Umbilical cord (tissue), 1 donor: ENCODE measurements at regions not wholly inside any gene's neighbourhood (a gene's known extent, or its start where the extent isn't known, plus 50 kb on each side); places are given as distances from the start of the nearest gene placed in this dataset.
"Not testable (repeated sequence)": the region's sequence is repeated elsewhere in the genome, so short reads cannot be mapped to it uniquely, and the experiment has no call there.

ENCODE experiments used
- DNase-seq: peaks from one replicate; pipeline ENCODE4 v3.0.0-alpha.2; 2015; ENCODE audit warnings: low spot score

DNA sequence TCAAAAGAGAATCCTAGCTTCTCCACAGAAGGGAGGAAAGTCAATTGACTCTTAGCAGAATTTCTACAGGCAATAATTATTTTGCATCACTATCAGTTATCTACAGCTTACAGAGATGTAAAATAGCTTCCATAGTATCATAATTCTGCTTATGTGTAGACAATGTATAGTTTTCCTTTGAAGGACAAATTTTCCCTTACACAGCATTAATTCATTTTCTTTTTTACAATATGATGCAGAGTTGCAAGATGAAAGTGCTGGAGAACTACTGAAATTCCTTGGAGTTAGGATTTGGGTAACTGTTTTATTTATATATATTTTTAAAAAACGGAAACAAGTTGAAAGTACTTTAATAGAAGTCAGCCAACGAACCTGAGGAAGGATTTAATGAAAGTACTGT lies 111.0 kb upstream of the CPHXL start:
- no peak for DNase-seq

DNA sequence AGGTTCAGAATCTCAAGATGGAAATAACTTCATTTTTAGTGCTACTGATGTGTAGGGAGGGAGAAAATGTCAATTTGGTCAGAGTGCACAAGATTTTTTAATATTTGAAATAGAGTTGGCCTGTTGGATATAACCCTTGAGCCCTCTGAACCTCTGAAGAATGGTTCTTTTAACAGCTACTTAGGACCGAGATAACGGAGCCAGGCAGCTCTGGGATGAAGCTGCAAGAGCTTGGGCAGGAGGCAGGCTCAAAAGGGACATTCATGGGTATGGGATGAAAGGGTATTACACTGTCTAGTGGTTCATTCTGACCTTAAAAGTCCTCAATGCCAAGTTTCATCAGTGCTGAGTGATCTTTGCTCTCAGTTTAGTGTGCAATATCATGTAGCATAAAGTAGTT lies 111.4 kb upstream of the CPHXL start:
- DNase-seq: no peak

DNA sequence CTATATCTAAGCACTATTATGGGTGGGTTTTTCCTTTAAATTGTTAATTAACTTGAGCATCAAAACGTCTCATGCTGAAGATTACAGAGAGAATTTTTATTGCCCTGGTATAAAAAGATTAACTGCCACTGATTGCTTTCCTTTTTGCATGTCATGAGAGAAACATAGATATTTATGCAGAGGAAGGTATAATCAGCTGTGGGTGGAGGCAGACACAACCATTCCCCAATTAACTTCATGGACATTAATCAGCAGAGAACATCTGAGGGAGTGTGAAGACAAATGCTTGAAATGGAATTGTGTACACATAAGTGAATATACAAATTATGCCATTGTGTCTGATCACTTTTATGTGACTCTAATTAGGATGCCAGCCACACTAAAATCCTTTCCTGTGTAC lies 115.2 kb upstream of the CPHXL start:
- DNase-seq: no peak

DNA sequence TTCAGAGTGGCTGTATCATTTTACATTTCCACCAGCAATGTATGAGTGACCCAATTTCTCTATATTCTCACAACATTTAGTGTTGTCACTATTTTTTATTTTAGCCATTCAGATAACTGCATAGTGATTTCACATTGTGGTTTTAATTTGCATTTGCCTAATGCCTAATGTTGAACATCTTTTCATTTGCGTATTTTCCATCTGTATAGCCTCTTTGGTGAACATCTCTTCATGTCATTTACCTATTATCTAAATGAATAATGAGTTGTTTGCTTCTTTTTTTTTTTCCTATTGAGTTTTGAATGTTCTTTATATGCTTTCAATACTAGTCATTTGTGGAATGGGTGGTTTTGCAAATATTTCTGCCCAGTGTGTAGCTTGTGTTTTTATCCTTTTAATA lies 120.9 kb upstream of the CPHXL start:
- DNase-seq: no peak

DNA sequence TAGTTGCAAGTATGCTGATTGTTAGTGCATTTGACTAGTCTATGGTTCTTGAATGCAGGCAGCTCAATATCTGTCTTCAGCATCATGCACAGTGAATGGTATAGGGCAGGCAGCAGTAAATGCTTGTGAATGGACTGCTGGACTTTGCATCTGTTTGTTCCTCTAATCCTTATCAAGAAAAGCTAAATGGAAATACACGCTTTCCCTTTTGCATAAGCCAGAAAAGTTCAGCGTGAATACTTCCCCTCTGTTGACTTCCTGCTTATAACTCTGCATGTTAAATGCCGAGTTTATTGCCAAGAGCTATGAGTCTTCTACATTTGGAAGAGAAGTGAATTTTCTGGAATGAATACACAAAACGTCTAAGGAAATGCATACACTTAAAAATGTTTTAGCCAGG lies 127.9 kb upstream of the CPHXL start:
- peak; percentile 20 for DNase-seq

DNA sequence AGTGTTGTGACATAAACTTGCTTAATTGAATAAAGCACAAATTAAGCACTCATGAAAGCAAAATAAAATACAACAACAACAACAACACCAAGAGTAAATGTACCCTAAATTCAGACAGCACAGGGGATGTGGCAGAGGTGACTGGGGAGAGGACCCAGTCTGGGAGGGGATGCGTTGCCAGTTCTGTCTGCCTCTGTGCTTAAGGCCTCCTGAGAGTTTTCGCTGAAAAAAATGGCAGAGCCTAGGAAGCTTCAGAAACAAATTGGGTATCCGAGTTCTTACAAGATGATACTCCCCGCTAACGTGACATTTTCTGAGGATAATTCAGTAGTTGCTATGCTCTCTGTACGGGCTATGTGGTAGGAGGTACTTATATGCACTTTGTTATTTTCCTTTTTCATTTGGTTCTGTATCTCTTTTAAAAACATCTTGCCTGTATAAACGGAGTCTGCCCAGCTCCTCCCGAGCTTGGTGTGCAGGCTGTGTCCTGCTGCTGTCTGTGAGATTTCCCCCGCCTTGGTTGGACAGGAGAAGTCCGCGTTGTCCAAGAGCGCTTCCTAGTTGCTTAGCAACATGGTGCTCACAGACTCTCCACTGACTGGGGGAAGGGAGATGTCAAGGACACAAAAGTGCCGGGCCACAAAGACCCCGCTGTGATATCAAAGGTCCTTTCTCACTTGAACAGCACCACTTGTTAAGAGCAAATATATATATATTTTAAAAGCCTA lies 134.2 kb upstream of the CPHXL start:
- DNase-seq: peak; percentile 86

DNA sequence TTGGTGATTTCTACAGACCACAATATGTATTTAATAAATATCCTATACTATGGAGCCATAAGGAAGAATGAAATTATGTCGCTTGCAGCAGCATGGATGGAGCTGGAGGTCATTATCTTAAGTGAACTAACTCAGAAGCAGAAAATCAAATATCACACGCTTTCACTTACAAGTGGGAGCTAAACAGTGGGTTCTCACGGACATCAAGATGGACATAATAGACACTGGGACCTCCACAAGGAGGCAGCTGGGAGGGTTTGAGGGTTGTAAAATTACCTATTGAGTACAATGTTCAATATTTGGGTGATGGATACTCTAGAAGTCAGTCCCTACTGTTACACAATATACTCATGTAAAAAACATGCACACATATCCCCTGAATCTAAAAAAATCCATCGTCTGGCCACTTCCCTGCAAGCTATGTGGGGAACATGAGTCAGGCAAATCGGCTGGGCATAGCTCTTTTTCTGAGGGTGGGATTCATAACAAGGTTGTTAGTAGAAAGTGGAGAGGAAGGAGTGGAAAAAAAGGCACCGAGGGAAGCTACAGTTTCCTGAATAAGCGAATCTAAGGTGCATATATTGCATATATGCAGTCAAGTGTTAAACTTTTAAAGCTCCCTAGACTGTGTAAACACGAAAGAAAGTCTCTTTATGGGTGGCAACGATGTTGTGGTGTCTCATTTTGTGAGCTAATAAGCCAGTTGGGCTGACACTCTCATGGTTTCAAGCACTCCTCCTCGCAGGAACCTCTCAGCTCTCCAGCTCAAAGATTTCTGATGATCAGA lies 135.2 kb upstream of the CPHXL start:
- DNase-seq: peak; percentile 14

DNA sequence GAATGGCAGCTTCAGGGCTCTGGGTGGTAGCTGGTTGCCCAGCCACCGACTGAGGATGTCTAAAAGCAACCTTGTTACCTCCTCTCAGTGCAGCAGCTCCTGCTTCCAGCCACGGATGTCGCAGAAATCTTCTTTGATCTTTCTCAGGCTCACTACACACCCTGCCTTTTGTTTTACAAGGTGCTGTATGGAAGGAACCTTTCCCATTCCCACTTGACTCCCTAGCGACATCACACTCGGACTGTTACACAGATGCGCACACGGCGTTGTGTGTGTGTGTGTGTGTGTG lies 135.8 kb upstream of the CPHXL start:
- DNase-seq: no peak

DNA sequence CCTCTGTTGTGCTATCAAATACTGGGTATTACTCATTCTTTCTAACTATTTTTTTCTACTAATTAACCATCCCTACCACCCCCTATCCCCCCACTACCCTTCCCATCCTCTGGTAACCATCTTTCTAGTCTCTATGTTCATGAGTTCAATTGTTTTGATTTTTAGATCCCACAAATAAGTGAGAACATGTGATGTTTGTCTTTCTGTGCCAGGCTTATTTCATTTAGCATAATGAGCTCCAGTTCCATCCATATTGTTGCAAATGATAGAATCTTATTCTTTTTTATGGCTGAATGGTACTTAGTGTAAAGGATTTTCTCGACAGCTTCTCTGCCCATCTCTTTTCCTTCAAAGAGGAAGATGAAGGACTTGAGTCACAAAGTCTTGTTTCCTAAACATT lies 138.0 kb upstream of the CPHXL start:
- no peak for DNase-seq

DNA sequence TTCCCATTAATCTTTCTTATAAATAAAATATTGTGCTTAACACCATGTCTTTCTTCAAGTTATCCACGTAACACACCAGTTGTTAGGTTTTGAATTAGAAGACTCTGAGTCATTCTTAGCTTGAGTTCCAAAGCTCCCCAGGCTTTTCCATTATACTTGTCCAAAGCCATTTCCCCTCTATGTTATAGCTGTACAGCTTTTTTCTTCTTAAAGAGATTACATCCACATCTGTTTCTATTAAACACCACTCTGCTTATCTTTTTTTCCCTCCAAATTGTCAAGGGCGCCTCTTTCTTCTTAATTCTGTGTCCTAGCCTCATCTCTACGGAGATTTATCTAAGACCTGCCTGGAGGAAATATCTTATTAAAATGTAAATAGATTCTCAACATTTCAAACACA lies 139.4 kb upstream of the CPHXL start:
- peak; percentile 92 for DNase-seq

DNA sequence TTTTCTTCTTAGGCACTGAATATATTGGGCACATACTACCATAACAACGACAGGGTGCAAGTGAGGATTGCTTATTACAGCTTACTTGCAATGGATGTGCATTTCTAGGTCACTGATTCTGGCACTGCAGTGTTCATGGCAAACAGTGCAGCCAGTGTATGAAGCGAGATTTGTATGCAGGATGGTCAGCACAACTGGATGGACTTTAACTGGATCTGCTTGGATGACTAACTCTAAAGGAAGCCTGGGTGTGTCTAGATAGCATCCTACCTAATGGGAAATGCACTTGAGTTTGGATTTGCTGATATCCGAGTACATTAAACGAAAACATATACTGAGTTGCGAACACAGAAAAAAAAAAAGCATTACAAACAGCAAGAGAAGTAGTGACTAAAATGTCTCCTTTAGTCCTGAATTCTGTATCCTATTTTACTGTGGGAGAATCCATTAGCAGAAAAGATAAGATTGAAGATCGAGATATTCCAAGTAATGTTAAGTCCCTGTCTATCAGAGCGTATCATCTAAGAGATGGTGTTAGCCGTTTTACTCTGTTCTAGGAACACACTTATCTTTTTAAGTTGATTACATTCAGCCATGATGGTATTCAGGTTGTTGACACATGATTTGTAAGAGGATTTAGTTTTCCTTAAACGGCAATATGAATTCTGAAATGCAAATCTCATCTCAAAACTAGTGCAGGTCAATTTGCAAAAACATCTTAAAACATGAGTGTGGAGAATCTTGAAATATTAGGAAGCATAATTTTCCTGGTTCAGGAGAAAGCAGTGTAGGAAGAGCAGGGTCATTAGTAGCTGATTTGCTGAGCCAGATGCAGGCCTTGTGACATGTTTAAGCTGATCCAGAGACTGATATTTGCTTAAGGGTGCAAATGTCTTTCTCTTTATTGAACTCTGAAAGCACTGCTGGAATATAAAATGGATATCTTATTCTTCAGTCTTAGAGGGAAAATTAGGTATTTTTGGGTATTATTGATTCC lies 142.6 kb upstream of the CPHXL start:
- DNase-seq: peak; percentile 26

DNA sequence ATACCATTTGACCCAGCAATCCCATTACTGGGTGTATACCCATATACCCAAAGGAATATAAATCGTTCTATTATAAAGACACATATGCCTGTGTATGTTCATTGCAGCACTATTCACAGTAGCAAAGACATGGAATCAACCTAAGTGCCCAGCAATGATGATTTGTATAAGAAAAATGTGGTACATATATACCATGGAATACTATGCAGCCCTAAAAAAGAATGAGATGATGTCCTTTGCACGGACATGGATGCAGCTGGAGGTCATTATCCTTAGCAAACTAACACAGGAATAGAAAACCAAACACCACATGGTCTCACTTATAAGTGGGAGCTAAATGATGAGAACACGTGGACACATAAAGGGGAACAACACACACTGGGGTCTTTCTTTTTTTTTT lies 155.0 kb upstream of the CPHXL start:
- DNase-seq: not testable (repeated sequence)

DNA sequence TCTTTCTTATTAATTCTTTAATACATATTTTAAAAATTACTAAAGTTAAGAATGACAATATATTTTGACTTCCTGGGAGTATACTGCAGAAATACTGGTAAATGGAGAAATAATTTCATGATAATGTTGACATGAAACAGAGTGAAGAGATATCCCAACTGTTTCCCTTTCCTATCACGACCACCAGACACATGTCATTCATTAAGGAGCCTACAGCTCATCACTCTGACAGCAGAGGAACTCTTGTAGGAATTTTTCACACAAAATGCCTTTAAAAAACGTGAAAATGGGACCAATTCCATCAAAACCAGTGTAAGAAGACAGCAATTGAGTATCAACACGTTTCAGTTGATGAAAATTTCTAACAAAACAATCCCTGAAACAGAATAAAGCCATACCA lies 172.9 kb upstream of the CPHXL start:
- DNase-seq: no peak

DNA sequence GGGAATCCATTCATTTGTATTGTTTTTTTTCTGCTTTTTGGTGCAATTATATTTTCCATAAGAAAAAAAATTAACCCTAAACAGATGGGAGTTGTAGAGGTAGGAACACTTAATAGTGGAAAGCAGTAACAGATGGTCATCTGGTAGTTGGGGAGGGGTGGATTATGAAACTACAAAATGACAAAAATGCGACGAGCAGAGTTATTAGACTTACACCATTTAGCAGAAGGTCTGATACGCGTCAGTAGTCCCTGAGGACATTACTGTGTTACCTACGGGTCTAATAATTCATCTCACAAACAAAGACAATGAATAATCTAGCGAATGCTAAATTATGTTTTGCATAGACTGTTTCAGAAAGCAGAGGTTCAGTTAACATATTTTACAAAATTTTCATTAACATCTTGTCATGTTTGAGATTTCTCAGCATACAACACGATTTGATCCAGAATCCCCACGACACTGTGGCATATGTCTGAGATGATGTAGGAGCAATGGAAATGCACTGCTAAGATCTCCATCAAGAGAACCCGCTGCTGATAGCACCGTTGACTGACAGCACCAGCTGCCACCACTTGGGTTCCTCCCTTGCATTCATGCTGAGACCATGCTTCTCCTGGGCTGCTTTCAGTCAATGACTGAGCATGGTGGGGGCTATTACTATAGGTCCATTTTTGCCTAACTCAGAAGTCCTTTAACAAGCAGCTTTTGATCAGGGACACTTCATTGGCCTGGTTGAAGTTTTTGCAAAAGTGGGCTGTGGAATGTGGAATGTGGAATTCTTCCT lies 182.2 kb upstream of the CPHXL start:
- no peak for DNase-seq

DNA sequence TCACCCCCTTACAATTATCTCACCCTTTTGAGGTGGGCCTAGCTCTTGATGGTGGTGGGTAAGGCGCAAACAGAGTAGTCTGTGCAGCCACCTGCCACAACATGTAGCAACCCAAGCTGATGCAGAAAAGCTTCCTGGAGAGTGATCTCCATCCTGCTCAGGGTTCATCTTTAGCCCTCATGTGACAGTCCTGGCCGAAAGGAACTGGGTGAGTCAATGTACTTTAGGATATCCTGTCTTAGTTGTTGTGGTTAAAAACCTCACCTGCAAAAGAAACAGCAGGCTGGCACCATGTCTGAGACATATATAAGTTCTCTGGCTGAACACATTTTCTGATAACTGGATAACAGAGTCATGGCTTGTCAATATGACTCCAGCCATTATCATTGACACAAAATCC lies 183.5 kb upstream of the CPHXL start:
- no peak for DNase-seq

DNA sequence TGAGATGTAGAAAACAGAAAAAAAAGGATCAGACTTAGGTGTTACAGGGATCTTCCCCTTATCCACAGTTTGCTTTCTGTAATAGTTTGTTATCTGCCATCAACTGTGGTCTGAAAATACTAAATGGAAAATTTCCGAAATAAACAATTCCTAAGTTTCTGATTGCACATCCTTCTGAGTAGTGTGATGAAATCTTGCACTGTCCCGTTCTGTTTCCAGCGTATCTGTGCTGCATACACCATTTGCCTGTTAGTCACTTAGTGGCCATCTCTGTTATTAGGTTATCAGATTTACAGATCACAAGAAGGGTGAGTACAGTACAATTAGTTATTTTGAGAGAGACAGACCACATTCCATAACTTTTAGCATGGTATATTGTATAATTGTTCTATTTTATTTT lies 185.6 kb upstream of the CPHXL start:
- no peak for DNase-seq

DNA sequence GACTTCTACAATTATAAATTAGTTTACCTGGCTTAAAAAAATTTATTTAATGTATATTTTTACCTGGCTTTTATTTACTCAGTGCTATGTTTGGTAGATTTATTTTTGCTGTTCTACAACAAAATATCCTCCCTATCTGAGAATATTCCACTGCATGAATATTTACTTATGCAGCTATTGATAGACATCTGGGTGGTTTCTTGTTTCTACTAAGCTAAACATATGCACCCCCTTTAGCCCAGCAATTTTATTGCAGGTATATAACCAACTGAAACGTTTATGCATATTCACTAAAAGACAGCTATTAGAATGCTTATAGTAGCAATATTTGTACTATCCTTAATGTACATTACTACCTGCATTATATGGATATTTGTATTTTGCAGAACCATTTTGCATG lies 187.7 kb upstream of the CPHXL start:
- no peak for DNase-seq

DNA sequence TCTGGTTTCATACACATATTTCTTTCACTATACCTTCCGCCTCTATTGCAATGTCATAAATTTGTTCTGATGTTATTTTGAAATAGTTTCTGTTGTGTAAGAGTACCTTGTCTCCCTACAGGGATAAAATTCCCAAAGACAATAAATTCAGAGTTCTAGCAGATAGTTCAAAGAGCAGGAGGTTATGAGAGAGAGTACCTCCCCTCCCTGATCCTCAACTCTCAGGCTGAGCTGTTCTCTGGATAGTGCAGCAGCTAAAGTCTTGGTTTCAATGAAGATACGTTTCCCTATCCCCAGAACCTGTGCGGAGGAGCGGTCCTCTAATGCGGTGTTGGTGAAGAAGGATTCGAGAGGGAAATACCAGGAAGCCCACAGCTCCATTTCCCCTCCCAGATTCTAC lies 190.2 kb upstream of the CPHXL start:
- DNase-seq: no peak

DNA sequence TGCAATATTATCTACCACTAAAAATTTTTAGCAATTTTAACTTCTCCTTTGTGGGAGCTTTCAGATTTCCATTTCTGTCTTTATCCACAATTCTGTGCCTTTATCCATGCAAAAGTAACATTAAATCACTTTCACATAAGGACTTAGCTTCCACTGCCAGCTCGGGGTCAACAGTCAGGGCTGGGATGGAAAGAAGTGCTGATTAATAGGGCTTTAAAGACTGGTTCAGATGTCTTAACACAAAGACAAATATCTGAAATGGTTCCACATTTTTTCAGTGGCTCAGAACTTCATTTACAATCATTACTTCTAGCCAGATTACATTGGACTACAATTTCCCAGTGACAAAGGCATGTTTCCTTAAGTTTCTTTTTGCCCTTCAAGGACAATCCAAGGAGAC lies 191.8 kb upstream of the CPHXL start:
- DNase-seq: no peak

DNA sequence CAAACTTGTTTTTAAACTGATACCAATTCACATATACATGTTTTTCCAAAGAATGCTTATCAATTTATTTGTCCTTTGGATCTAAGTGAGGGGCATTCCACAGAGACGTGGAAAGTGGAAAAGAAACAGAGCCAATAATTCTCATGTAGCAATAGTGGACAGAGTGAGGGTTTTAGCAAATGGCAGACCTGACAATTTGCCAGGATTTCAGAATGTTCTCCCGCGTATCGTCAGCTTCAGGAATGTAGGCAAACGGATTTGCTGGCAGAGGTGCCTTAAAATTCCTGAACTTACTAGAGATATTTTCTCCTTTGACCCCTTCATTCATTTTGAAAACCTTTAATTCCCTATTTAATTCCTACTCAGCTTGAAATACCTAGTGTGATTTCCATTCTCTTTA lies 193.4 kb upstream of the CPHXL start:
- peak; percentile 44 for DNase-seq

DNA sequence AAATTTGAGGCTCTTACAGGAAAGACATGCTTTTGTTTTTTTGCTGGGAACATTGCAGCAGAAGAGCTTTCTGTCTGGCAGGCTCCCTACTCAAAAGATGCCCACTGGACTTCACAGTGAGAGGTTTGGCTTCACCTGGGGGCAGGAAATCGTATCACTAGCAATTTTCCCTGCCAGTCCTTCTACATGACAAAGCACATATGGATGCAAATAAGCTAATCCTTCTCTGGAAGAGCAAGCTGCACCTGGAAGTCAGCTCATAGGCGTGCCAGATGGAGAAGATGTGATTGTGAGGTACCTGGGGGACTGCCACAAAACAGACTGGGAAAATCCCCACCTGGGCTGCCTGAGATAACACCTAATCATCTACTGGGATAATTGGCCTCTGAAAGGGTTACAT lies 195.0 kb upstream of the CPHXL start:
- DNase-seq: no peak

DNA sequence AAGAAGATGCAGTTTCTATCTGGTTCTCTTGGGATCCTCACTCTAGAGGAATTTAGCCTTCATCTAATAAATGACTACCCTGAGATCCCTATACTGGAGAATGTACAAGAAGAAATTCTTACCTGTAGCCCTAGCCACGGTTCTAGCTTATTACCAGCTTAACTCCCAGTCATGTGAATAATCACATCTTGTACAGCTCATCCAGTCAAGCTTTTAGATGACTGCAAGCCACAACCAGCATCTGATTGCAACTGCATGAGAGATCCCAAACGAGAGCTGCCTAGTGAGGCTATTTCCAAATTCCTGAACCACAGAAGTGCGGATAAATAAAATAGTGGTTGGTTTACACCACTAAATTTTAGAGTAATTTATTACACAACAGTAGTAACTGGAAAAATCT lies 196.0 kb upstream of the CPHXL start:
- no peak for DNase-seq
